Testis (tissue), 2 donors: ENCODE measurements at regions not wholly inside any gene's neighbourhood (a gene's known extent, or its start where the extent isn't known, plus 50 kb on each side); places are given as distances from the start of the nearest gene placed in this dataset.

ENCODE experiments used
- DNase-seq: peaks from one replicate; pipeline ENCODE4 v3.0.0-alpha.2; 2019
- H3K27ac ChIP-seq, 2 donors: fragments of 200-600 bp; sonication (generic); one replicate each; pipeline ENCODE4 v1.5.1; 2019
- H3K27me3 ChIP-seq: fragments of 200-600 bp; sonication (generic); one replicate; pipeline ENCODE4 v1.5.1; 2019
- H3K36me3 ChIP-seq: fragments of 200-600 bp; sonication (generic); one replicate; pipeline ENCODE4 v1.5.1; 2017; ENCODE audit warnings: low read depth; ENCODE audit errors: missing control alignments
- H3K4me1 ChIP-seq: fragments of 200-600 bp; sonication (generic); one replicate; pipeline ENCODE4 v1.5.1; 2019
- H3K4me3 ChIP-seq, 2 donors: fragments of 200-600 bp; sonication (generic); one replicate each; pipeline ENCODE4 v1.5.1; 2017 to 2019
- H3K9me3 ChIP-seq: fragments of 200-600 bp; sonication (generic); one replicate; pipeline ENCODE4 v1.5.1; 2017
- CTCF ChIP-seq, 3 experiments: fragments of 450-650 bp in 2 of 3; fragments of 200-600 bp in 1 of 3; sonication (generic) in 1 of 3; IDR thresholded peaks; one replicate each; pipeline ENCODE4 v1.5.1; 2016 to 2019; ENCODE audit warnings: antibody characterized with exemption in 3 of 3, mild to moderate bottlenecking in 2 of 3, moderate library complexity in 1 of 3
- POLR2A ChIP-seq: fragments of 450-650 bp; IDR thresholded peaks from one replicate; pipeline ENCODE4 v1.6.1; 2017; ENCODE audit warnings: antibody characterized with exemption, mild to moderate bottlenecking, moderate library complexity
- WGBS, 2 donors: methylation state at CpG; one replicate each; pipeline ENCODE4 v1.1.5; 2018; 5-methylcytosine and 5-hydroxymethylcytosine counted together
- intact Hi-C: fragments of 100-400 bp; cut with DNase I; formaldehyde crosslinking; loops from one replicate; pipeline ENCODE4 v1.15.1; 2023; ENCODE audit warnings: low total_unique reads

GRCh38 chr13:107284173-107284572, 716.2 kb upstream of the ARGLU1 start:
- DNase-seq: no peak
- H3K27me3 ChIP-seq: no peaks in the 10 kb centered on the region
- no peaks in the 10 kb centered on the region for H3K4me1 ChIP-seq
- TF ChIP-seq CTCF (IDR thresholded peaks at IDR 0.05) (no peak), POLR2A (no peak)
- intact Hi-C loops: no loop called here
- H3K9me3 ChIP-seq: no peaks in the 10 kb centered on the region
- H3K4me3 ChIP-seq: no peak overlapping the region
- H3K27ac ChIP-seq: no peak overlapping the region
- no peaks in the 10 kb centered on the region for H3K36me3 ChIP-seq

GRCh38 chr13:107277911-107278310, 710.0 kb upstream of the ARGLU1 start:
- intact Hi-C loops: no loop called here
- 77 to 78% methylated on average over 6 of the region's 6 CpGs for WGBS, 2 donors

GRCh38 chr13:107276936-107277335, 709.0 kb upstream of the ARGLU1 start:
- Histone ChIP-seq H3K4me3 (no peak overlapping the region), H3K27ac (no peak overlapping the region), H3K36me3 (no peaks in the 10 kb centered on the region), H3K9me3 (no peaks in the 10 kb centered on the region), H3K27me3 (no peaks in the 10 kb centered on the region), H3K4me1 (no peaks in the 10 kb centered on the region)
- intact Hi-C loops: no loop called here
- no peak for DNase-seq
- TF ChIP-seq POLR2A: no peak
- TF ChIP-seq CTCF (IDR thresholded peaks at IDR 0.05): no peak
- WGBS, 2 donors: 81 to 89% methylated on average over 2 of the region's 2 CpGs

More at GRCh38 chr13:107277911-107278310, 710.0 kb upstream of the ARGLU1 start:
- H3K36me3 ChIP-seq: no peaks in the 10 kb centered on the region
- no peaks in the 10 kb centered on the region for H3K4me1 ChIP-seq
- no peak for DNase-seq
- H3K4me3 ChIP-seq: no peak overlapping the region
- no peaks in the 10 kb centered on the region for H3K27me3 ChIP-seq
- no peak overlapping the region for H3K27ac ChIP-seq
- no peaks in the 10 kb centered on the region for H3K9me3 ChIP-seq
- TF ChIP-seq CTCF (IDR thresholded peaks at IDR 0.05): no peak
- TF ChIP-seq POLR2A: no peak

GRCh38 chr13:107275945-107276614, 708.1 kb upstream of the ARGLU1 start:
- no peak overlapping the region for H3K4me3 ChIP-seq
- 74 to 91% methylated on average over 6 of the region's 6 CpGs for WGBS, 2 donors
- H3K36me3 ChIP-seq: no peaks in the 10 kb centered on the region
- TF ChIP-seq CTCF (IDR thresholded peaks at IDR 0.05) (no peak), POLR2A (no peak)
- no peaks in the 10 kb centered on the region for H3K9me3 ChIP-seq
- intact Hi-C loops: no loop called here
- DNase-seq: no peak
- no peaks in the 10 kb centered on the region for H3K4me1 ChIP-seq
- no peak overlapping the region for H3K27ac ChIP-seq
- no peaks in the 10 kb centered on the region for H3K27me3 ChIP-seq

- H3K36me3 ChIP-seq: no peaks in the 10 kb centered on the region
- no peak overlapping the region for H3K27ac ChIP-seq
- no peaks in the 10 kb centered on the region for H3K27me3 ChIP-seq
- no peak overlapping the region for H3K4me3 ChIP-seq
- DNase-seq: no peak
- no peaks in the 10 kb centered on the region for H3K9me3 ChIP-seq
- no peak for TF ChIP-seq POLR2A
- no peak for TF ChIP-seq CTCF (IDR thresholded peaks at IDR 0.05)
- WGBS, 2 donors: 73 to 82% methylated on average over 4 of the region's 4 CpGs
- intact Hi-C loops: no loop called here
- no peaks in the 10 kb centered on the region for H3K4me1 ChIP-seq
Observed at GRCh38 chr13:107275312-107275711, 707.4 kb upstream of the ARGLU1 start.
